Inferior parietal cortex (tissue), 1 donor: ENCODE measurements at regions not wholly inside any gene's neighbourhood (a gene's known extent, or its start where the extent isn't known, plus 50 kb on each side); places are given as distances from the start of the nearest gene placed in this dataset.

Source experiments
- DNase-seq: peaks from one replicate; pipeline ENCODE4 v3.0.0-alpha.2; 2016; ENCODE audit errors: extremely low spot score

GRCh38 chr1:201656311-201657032 is 117.5 kb downstream of the NAV1 start:
- DNase-seq: no peak

- no peak for DNase-seq
These were observed 120.6 kb downstream of the NAV1 start for GRCh38 chr1:201659572-201659971.

DNA sequence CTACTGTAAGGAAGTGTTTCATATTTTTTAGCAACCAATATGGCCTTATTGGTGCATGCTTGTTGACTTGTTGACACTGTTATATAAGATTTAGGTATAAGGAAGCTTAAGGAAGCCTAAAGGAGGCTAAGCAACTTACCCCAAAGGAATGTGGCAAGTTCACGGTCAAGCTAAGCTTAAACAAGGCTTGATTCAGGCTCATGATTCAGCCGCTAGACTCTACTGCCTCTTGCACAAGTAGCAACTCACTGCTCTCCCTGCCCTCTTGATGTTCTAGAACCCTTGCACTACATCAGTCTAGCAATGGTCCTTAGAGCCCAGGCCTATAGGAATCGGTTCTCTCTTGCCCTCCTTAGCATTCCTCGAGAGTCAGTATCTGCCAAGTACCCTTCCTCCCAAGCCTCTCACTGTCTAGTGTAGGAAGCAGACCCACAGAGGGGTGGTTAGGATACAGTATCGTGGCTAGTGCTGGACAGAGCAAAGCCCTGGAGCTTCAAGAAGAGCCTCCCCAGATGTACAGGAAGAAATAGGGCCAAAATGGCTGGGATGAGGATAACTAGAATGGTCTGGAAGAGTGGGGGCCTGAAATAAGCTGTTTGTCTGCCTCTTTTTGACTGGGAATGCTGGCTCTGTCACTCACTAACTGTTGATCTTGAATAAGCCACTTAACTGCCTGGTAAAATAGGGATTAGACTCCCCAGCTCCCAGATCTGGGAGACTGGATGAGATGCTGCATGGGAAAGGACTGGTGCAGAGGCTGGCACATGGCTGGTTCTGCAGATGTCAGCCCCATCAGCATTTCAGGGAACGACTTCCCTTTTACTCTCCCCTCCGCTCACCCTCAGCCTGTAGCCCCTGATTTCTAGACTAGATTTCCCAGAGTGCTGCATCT is 122.2 kb downstream of the NAV1 start:
- no peak for DNase-seq

DNA sequence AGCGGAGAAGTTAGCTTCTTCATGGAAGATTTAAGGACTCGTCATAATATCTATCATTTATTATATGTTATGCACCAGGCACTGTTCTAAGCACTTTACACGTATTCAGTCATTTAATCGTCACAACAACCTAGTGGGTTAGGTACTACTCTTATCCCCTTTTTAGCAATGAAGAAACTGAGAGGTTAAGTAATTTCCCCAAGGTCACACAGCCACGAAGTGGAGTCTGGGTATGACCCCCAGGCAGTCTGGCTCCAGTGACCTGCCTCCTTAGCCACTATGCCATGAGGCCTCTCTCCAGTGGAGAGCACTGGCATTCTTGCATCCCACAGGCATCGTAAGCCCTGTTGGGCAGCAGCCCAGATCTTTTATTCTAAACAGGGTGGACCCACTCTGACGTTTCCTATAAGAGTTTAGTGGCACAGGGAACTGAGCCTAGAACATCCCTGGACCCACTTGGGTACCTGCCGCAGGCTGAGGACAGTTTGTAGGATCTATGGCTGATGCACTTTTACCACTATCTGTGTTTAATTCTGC is 123.0 kb downstream of the NAV1 start:
- DNase-seq: no peak

DNA sequence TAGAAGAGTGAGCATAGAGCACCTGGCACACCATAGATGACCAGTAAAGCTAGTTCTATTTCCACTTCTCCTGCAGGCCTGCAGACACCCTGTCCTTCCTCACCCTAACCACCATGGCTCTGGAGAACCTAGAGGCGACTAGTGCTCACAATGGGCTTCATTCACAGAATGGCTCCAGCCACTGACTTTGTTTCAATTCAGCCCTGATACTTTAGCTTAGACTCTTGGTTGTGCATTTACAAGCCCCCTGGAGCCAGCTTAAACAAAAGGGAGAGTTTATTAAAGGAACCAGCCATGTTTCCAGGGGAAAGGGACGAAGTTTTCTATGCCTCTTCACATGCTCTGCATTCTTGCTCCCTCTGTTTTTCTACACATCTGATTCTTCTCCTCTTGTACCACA is 123.7 kb downstream of the NAV1 start:
- DNase-seq: no peak

- DNase-seq: no peak
These were observed 124.7 kb downstream of the NAV1 start for GRCh38 chr1:201663491-201664113.

DNA sequence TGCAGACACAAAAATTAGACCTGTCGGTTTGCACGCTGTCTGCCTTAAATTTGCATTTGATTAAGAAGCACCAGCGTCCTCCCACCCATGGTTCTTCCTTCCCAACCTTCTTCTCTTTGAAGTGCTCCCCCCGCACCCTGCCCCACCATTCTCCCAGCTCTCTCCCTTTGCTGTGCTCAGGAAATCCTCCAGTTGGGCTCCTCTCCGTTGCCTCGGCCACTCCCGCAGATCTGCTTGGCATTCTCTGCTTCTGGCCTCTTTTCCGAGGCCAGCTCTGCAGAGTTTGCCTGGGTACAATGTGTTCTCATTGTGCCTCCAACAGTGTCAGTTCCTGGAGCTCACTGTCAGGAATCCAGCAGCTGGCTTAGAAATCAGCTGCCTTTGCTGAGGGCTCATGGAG is 126.1 kb downstream of the NAV1 start:
- no peak for DNase-seq

- DNase-seq: peak; percentile 17
These were observed 127.2 kb downstream of the NAV1 start for GRCh38 chr1:201666102-201666501.

DNA sequence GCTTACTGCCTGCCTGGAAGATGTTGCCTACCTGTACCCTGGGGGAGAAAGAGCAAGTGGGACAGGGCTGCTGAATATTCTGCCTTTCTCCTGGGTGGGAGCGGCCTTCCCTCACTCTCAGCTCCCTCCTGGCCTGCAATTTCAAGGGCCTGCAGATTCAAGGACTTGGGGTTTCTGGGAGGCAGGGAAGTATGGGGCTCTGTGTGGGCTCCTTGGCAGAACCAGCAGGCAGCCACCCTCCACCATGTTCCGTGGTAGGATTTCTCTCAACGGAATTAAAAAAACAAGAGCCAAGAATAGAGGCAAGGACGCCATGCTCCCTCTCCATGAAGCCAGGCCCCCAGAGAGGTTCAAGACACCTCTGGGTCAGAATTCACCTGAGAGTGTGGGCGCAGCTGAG is 127.7 kb downstream of the NAV1 start:
- no peak for DNase-seq

DNA sequence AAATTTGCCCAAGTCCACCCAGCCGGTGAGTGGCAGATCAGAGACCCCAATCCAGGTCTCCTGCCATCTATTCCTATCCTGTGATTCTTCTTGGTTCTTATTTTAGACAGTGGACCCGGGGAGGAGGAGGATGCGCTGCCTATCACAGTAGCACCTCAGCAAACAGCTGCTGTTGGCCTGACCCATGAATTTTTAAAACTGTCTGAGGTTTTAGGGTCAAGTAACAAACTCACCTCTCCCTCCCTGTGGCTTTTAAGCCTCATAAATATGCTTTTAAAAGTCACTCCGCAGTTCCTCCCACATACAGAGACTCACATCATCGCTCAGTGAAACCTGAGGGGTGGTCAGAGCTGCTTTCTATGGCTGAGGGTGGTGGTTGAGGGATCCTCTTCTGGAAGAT is 128.6 kb downstream of the NAV1 start:
- no peak for DNase-seq

- DNase-seq: no peak
These were observed 131.6 kb downstream of the NAV1 start for GRCh38 chr1:201670517-201670916.

DNA sequence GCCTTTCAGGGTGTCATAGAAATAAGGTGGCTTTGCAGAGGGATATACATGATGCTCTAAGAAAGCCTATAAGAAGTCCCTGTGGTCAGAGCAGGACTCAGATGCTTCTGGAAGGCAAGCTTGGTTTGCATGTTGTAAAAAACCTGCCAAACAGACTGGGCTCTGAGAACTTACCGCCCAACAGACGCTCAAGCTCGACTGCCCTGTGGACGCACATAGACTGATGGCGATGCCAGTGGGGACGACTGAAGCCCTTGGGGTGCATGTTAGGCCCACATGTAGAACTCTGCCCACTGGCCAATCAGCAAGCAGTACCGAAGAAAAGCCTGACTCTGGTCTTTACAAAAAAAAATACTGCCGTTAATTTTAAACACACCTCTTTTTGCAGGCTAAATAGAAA is 133.8 kb downstream of the NAV1 start:
- DNase-seq: no peak

- DNase-seq: no peak
These were observed 134.2 kb downstream of the NAV1 start for GRCh38 chr1:201673093-201673492.

DNA sequence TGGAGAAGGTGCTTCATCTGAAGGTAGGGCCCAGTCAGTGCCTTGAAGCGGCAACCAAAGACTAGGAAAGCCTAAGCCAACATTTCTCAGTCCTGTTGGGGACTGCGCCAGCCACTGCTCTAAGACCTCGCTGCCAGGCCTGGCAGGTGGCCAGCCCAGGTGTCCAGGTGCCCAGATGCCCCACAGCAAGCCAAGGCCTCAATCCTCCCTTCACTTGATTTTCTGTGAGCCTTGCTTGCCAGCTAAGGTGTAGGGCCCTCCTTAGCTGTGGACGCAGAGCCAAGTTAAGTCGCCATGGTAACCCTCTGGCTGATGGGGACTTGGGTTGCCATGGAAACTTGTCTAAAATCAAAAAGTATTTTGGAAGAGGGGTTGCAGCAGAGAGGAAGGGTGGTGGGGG is 135.0 kb downstream of the NAV1 start:
- no peak for DNase-seq

- DNase-seq: no peak
These were observed 136.2 kb downstream of the NAV1 start for GRCh38 chr1:201675143-201675542.

DNA sequence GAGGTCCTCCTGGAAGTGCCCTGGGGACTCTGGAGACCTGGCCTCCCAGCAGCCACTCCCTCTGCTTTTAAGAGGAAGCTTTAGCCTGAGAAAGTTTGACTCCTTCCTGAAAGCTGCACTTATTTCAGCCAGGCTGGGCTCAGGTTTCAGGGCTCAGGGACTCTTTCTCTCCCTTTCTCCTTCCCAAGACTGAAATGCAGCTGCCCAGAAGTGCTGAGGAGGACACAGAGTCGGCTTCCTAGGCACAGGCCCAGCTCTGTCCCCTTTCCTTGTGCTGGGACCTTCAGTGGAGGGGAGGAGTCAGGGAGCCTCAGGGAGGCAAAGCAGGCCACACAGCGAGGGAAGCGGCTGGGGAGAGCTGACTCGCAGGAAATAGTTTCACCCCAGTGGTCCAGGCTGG is 137.3 kb downstream of the NAV1 start:
- DNase-seq: no peak

- no peak for DNase-seq
These were observed 137.7 kb downstream of the NAV1 start for GRCh38 chr1:201676641-201677040.

- no peak for DNase-seq
These were observed 139.6 kb downstream of the NAV1 start for GRCh38 chr1:201678264-201679101.

DNA sequence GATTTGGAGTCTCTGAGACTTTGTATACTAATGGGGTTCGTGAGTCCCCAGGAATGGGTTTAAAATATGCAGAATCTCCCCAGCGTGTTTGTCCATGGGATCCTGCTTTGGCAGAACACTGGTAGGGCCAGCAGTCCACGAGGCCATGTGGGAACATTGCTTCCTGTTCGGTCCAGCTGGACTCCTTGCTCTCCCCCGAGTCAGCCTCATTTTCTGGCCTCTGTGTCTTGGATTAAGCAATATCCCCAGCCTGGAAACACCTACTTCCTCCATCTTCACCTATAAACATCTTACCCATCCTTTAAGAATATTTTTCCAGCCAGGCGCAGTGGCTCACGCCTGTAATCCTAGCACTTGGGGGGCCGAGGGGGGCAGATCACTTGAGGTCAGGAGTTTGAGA is 142.4 kb downstream of the NAV1 start:
- no peak for DNase-seq

- no peak for DNase-seq
These were observed 144.0 kb downstream of the NAV1 start for GRCh38 chr1:201682964-201683363.

- no peak for DNase-seq
These were observed 144.5 kb downstream of the NAV1 start for GRCh38 chr1:201683397-201683796.

DNA sequence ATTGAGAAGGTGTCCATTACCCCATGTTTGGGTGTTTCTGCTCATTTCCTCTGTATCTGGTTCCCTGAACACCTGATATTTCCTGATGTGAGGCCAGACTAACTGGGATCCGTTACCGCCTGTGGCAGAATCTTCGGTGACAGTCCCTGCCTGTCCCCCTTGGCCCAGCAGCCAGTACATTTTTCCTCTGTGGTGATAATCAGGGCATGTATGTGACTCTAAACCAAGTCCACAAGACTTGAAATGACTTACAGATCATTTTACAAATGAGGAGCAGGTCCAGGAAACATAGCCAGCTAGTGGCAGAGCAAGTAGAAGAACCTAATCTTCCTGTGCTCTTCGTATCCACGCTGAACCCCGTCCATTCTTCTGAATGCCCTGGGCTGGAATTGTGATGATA is 143.5 kb upstream of the IPO9 start:
- no peak for DNase-seq
